H9 (cell line): ENCODE measurements at regions not wholly inside any gene's neighbourhood (a gene's known extent, or its start where the extent isn't known, plus 50 kb on each side); places are given as distances from the start of the nearest gene placed in this dataset.
A peak's percentile ranks its signal among the peaks of the same experiment; 100 is the strongest.

Experiments used
- DNase-seq: peaks from one replicate; pipeline ENCODE4 v3.0.0-alpha.2; 2017
- H2AFZ ChIP-seq: one replicate; pipeline ENCODE4 v1.6.1; 2013; ENCODE audit warnings: mild to moderate bottlenecking, low read length, control low read depth, moderate library complexity
- H2AK5ac ChIP-seq: 2 replicates; pipeline ENCODE4 v1.6.1; 2013; ENCODE audit warnings: low read length, control low read depth, mixed read lengths; ENCODE audit not compliant: insufficient read length
- H2BK120ac ChIP-seq: one replicate; pipeline ENCODE4 v1.6.1; 2013; ENCODE audit warnings: low read depth, mild to moderate bottlenecking, low read length, control low read depth, inconsistent platforms; ENCODE audit not compliant: poor library complexity, severe bottlenecking
- H2BK12ac ChIP-seq: 2 replicates; pipeline ENCODE4 v1.6.1; 2013; ENCODE audit warnings: low read length, control low read depth, mixed read lengths, low read depth; ENCODE audit not compliant: insufficient read length
- H2BK15ac ChIP-seq: 2 replicates; pipeline ENCODE4 v1.6.1; 2013; ENCODE audit warnings: low read depth, low read length, control low read depth
- H2BK20ac ChIP-seq: one replicate; pipeline ENCODE4 v1.6.1; 2013; ENCODE audit warnings: low read depth, mild to moderate bottlenecking, low read length, control low read depth, inconsistent platforms; ENCODE audit not compliant: poor library complexity, severe bottlenecking
- H2BK5ac ChIP-seq: 2 replicates; pipeline ENCODE4 v1.6.1; 2013; ENCODE audit warnings: low read length, control low read depth, mixed read lengths; ENCODE audit not compliant: insufficient read length
- H3K14ac ChIP-seq: 2 replicates; pipeline ENCODE4 v1.6.1; 2013; ENCODE audit warnings: low read length, control low read depth; ENCODE audit not compliant: insufficient read depth
- H3K18ac ChIP-seq: 2 replicates; pipeline ENCODE4 v1.6.1; 2013; ENCODE audit warnings: low read depth, mild to moderate bottlenecking, mixed read lengths, low read length, control low read depth; ENCODE audit not compliant: insufficient read length
- H3K23ac ChIP-seq: 2 replicates; pipeline ENCODE4 v1.6.1; 2013; ENCODE audit warnings: low read length, control low read depth, mixed read lengths, low read depth; ENCODE audit not compliant: insufficient read length
- H3K23me2 ChIP-seq: 2 replicates; pipeline ENCODE4 v1.6.1; 2013; ENCODE audit warnings: low read depth, mild to moderate bottlenecking, mixed read lengths, low read length, control low read depth; ENCODE audit not compliant: insufficient read length, poor library complexity, severe bottlenecking
- H3K27ac ChIP-seq: 2 replicates; pipeline ENCODE4 v1.5.1; 2013; ENCODE audit warnings: low read length, control low read depth, mixed read lengths, low read depth; ENCODE audit not compliant: insufficient read length
- H3K27me3 ChIP-seq: 2 replicates; pipeline ENCODE4 v1.6.1; 2013; ENCODE audit warnings: low read length, control low read depth, inconsistent platforms; ENCODE audit not compliant: insufficient read depth
- H3K4ac ChIP-seq: 2 replicates; pipeline ENCODE4 v1.6.1; 2013; ENCODE audit warnings: low read depth, mild to moderate bottlenecking, control low read depth, inconsistent platforms, low read length, moderate library complexity
- H3K4me1 ChIP-seq: 2 replicates; pipeline ENCODE4 v1.6.1; 2013; ENCODE audit warnings: low read length, control low read depth, inconsistent platforms; ENCODE audit not compliant: insufficient read depth
- H3K4me2 ChIP-seq: 2 replicates; pipeline ENCODE4 v1.6.1; 2013; ENCODE audit warnings: low read length, control low read depth, mixed read lengths; ENCODE audit not compliant: insufficient read length, insufficient read depth
- H3K56ac ChIP-seq: 2 replicates; pipeline ENCODE4 v1.6.1; 2013; ENCODE audit warnings: low read depth, mild to moderate bottlenecking, mixed read lengths, low read length, control low read depth; ENCODE audit not compliant: insufficient read length
- H3K79me1 ChIP-seq: 2 replicates; pipeline ENCODE4 v1.6.1; 2013; ENCODE audit warnings: low read depth, mild to moderate bottlenecking, moderate library complexity, low read length, control low read depth, inconsistent platforms; ENCODE audit not compliant: insufficient read depth, poor library complexity, severe bottlenecking
- H3K79me2 ChIP-seq: 2 replicates; pipeline ENCODE4 v1.6.1; 2013; ENCODE audit warnings: low read length, control low read depth, inconsistent platforms; ENCODE audit not compliant: insufficient read depth
- H3K9ac ChIP-seq: 2 replicates; pipeline ENCODE4 v1.6.1; 2013; ENCODE audit warnings: low read length, control low read depth, mixed read lengths; ENCODE audit not compliant: insufficient read length; ENCODE audit errors: extremely low read depth
- H3K9me3 ChIP-seq: one replicate; pipeline ENCODE4 v1.6.1; 2013; ENCODE audit warnings: low read depth, low read length, inconsistent platforms; ENCODE audit not compliant: control insufficient read depth
- H3T11ph ChIP-seq: one replicate; pipeline ENCODE4 v1.6.1; 2013; ENCODE audit warnings: mild to moderate bottlenecking, low read length, control low read depth, inconsistent platforms
- H4K20me1 ChIP-seq: one replicate; pipeline ENCODE4 v1.6.1; 2013; ENCODE audit not compliant: control insufficient read depth, insufficient read length, insufficient read depth
- H4K5ac ChIP-seq: 2 replicates; pipeline ENCODE4 v1.6.1; 2013; ENCODE audit warnings: low read depth, mild to moderate bottlenecking, mixed read lengths, low read length, control low read depth; ENCODE audit not compliant: insufficient read length
- H4K8ac ChIP-seq: replicated peaks from 2 replicates; pipeline ENCODE4 v1.6.1; 2013; ENCODE audit warnings: low read length, control low read depth, mixed read lengths, low read depth; ENCODE audit not compliant: insufficient read length
- H4K91ac ChIP-seq: 2 replicates; pipeline ENCODE4 v1.6.1; 2013; ENCODE audit warnings: low read depth, mild to moderate bottlenecking, moderate library complexity, mixed read lengths, low read length, control low read depth; ENCODE audit not compliant: insufficient read length
- H3K27ac Mint-ChIP-seq, 3 experiments: 2 replicates in 2 of 3; 3 replicates in 1 of 3; pipeline ENCODE4 v1.8.0; 2020 to 2021; ENCODE audit warnings: mixed read lengths in 3 of 3, mild to moderate bottlenecking in 1 of 3, moderate library complexity in 1 of 3
- H3K27me3 Mint-ChIP-seq: 2 replicates; pipeline ENCODE4 v1.8.0; 2021; ENCODE audit warnings: low read depth, mild to moderate bottlenecking, moderate library complexity, mixed read lengths
- H3K36me3 Mint-ChIP-seq, 3 experiments: 2 replicates in 2 of 3; 3 replicates in 1 of 3; pipeline ENCODE4 v1.8.0; 2020 to 2021; ENCODE audit warnings: low read depth in 3 of 3, mixed read lengths in 3 of 3; ENCODE audit not compliant: insufficient read depth in 1 of 3
- H3K4me1 Mint-ChIP-seq, 2 experiments: 2 replicates each; pipeline ENCODE4 v1.8.0; 2020; ENCODE audit warnings: mixed read lengths in 2 of 2
- H3K4me3 Mint-ChIP-seq, 2 experiments: 2 replicates in 1 of 2; 3 replicates in 1 of 2; pipeline ENCODE4 v1.8.0; 2020 to 2021; ENCODE audit warnings: mild to moderate bottlenecking in 2 of 2, mixed read lengths in 2 of 2, moderate library complexity in 1 of 2
- H3K9me3 Mint-ChIP-seq, 2 experiments: 2 replicates in 1 of 2; 3 replicates in 1 of 2; pipeline ENCODE4 v1.8.0; 2020; ENCODE audit warnings: mild to moderate bottlenecking in 2 of 2, mixed read lengths in 2 of 2, moderate library complexity in 1 of 2
- CTCF ChIP-seq: fragments of 200-600 bp; sonication (generic); conservative IDR thresholded peaks from 3 replicates; pipeline ENCODE4 v1.8.0; 2021; ENCODE audit warnings: antibody characterized with exemption, mild to moderate bottlenecking
- WGBS: extraction: QIAGEN DNeasy Blood & Tissue Kit; methylation state at CpG from one replicate; pipeline ENCODE4 v1.1.7; 2013; ENCODE audit warnings: missing lambda C conversion rate, low lambda C conversion rate, mixed read lengths; ENCODE audit not compliant: insufficient read length; ENCODE audit errors: extremely low coverage; 5-methylcytosine and 5-hydroxymethylcytosine counted together

DNA sequence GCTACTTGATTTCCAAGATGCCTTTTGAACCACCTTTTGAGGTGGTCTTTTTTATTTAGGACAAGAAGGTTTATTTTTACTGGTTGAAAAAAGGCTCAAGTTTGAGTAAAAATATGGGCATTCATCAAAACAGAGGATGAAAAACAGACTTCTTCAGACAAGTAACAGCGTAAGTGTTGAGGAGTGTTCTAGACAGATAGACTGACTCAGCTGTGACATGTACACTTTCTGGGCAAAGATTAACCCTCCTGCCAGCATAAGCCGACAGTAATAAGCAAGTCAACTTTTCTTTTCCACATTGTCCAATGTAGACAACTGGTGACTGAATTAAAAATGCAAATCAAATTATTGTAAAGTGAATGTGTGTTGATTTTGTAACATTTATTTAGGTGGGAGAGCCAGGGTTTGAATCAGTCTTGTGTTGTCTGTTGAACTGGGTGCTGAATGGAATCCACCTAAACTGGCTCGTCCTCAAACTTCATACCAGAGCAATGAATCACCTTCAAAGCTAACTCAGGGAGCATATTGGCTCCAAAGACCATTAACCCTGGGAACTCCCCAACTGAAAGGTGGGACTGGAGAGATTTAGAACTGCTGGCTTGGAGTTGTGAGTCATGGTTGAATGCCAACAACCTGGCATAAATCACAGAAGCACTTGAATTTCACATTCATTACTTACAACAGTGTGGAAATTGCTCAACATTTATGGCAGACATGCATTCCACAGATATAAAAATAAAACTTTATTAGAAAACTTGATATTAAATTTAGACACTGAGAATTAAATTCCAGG is 377.0 kb downstream of the ETS1 start:
- H4K91ac ChIP-seq: no peak overlapping the region
- no peak overlapping the region for H3K4ac ChIP-seq
- no CpG with 5 or more reads among the region's 3 CpGs for WGBS
- Mint-ChIP-seq H3K4me3 (no peak overlapping the region), H3K27ac (no peak overlapping the region), H3K36me3 (peaks cover 2 to 10% (median 4%) of the 10 kb centered on the region in 3 experiments; a peak in 3 of 7 replicates), H3K4me1 (peaks cover 0 to 7% of the 10 kb centered on the region in 2 experiments; a peak in 1 of 4 replicates), H3K9me3 (peaks cover 9 to 12% of the 10 kb centered on the region in 2 experiments), H3K27me3 (no peaks in the 10 kb centered on the region)
- no peak overlapping the region for H2BK5ac ChIP-seq
- no peak overlapping the region for H3K23ac ChIP-seq
- no peak overlapping the region for H3K27ac ChIP-seq
- no peak overlapping the region for H2BK12ac ChIP-seq
- peaks cover 2% of the 10 kb centered on the region for H3K4me1 ChIP-seq
- no peak overlapping the region for H2BK15ac ChIP-seq
- H3K14ac ChIP-seq: no peak overlapping the region
- H2BK120ac ChIP-seq: no peak overlapping the region
- no peak overlapping the region for H3K4me2 ChIP-seq
- no peak overlapping the region for H2AK5ac ChIP-seq
- H3K27me3 ChIP-seq: no peaks in the 10 kb centered on the region; the same call in 1 of the 2 replicates
- H3K56ac ChIP-seq: no peak overlapping the region
- no peaks in the 10 kb centered on the region for H4K20me1 ChIP-seq
- peak; percentile 53 for DNase-seq
- H3K79me1 ChIP-seq: no peaks in the 10 kb centered on the region
- no peak overlapping the region for H4K5ac ChIP-seq
- no peak overlapping the region for H4K8ac ChIP-seq
- TF ChIP-seq CTCF: no peak
- no peaks in the 10 kb centered on the region for H3K9me3 ChIP-seq
- H3K79me2 ChIP-seq: no peaks in the 10 kb centered on the region
- no peaks in the 10 kb centered on the region for H3K23me2 ChIP-seq
- no peak overlapping the region for H2AFZ ChIP-seq
- no peak overlapping the region for H3K9ac ChIP-seq
- no peak overlapping the region for H2BK20ac ChIP-seq
- H3T11ph ChIP-seq: no peak overlapping the region
- H3K18ac ChIP-seq: no peak overlapping the region
